Neural progenitor cell (in vitro differentiated cells): ENCODE measurements at regions not wholly inside any gene's neighbourhood (a gene's known extent, or its start where the extent isn't known, plus 50 kb on each side); places are given as distances from the start of the nearest gene placed in this dataset.

Experiments used
- DNase-seq: peaks from one replicate; pipeline ENCODE4 v3.0.0-alpha.2; 2016; ENCODE audit warnings: low spot score
- H2AFZ ChIP-seq: fragments of 200-600 bp; sonication (generic); replicated peaks from 2 replicates; pipeline ENCODE4 v1.6.1; 2016; ENCODE audit warnings: antibody characterized with exemption
- H3F3A ChIP-seq: fragments of 200-600 bp; sonication (generic); 2 replicates; pipeline ENCODE4 v1.6.1; 2016; ENCODE audit warnings: antibody characterized with exemption, low read depth
- H3K27ac ChIP-seq: fragments of 200-600 bp; sonication (generic); 2 replicates; pipeline ENCODE4 v1.5.1; 2016; ENCODE audit warnings: mild to moderate bottlenecking
- H3K27me3 ChIP-seq: fragments of 200-600 bp; sonication (generic); 2 replicates; pipeline ENCODE4 v1.6.1; 2016; ENCODE audit warnings: mild to moderate bottlenecking, moderate library complexity
- H3K36me3 ChIP-seq: fragments of 200-600 bp; sonication (generic); 2 replicates; pipeline ENCODE4 v1.5.1; 2016
- H3K4me1 ChIP-seq: fragments of 200-600 bp; sonication (generic); 2 replicates; pipeline ENCODE4 v1.6.1; 2016; ENCODE audit warnings: mixed run types
- H3K4me2 ChIP-seq: fragments of 200-600 bp; sonication (generic); 2 replicates; pipeline ENCODE4 v1.6.1; 2016
- H3K4me3 ChIP-seq: fragments of 200-600 bp; sonication (generic); 2 replicates; pipeline ENCODE4 v1.5.1; 2016
- H3K79me2 ChIP-seq: fragments of 200-600 bp; sonication (generic); 2 replicates; pipeline ENCODE4 v1.6.1; 2016; ENCODE audit warnings: low read depth
- H3K9ac ChIP-seq: fragments of 200-600 bp; sonication (generic); 2 replicates; pipeline ENCODE4 v1.6.1; 2016
- H3K9me3 ChIP-seq: fragments of 200-600 bp; sonication (generic); 2 replicates; pipeline ENCODE4 v1.5.1; 2016; ENCODE audit warnings: low read depth
- H4K20me1 ChIP-seq: fragments of 200-600 bp; sonication (generic); 2 replicates; pipeline ENCODE4 v1.6.1; 2016; ENCODE audit warnings: low read depth
- H3K27ac Mint-ChIP-seq: 3 replicates; pipeline ENCODE4 v1.8.0; 2021; ENCODE audit warnings: mixed read lengths
- H3K27me3 Mint-ChIP-seq: 2 replicates; pipeline ENCODE4 v1.8.0; 2022; ENCODE audit warnings: low read depth, mild to moderate bottlenecking, inconsistent platforms, moderate library complexity, mixed read lengths; ENCODE audit not compliant: insufficient read depth
- H3K36me3 Mint-ChIP-seq: 3 replicates; pipeline ENCODE4 v1.8.0; 2021; ENCODE audit warnings: mixed read lengths
- H3K4me1 Mint-ChIP-seq: 3 replicates; pipeline ENCODE4 v1.8.0; 2021; ENCODE audit warnings: mixed read lengths
- H3K4me3 Mint-ChIP-seq: 3 replicates; pipeline ENCODE4 v1.8.0; 2021; ENCODE audit warnings: mild to moderate bottlenecking, moderate library complexity, mixed read lengths
- H3K9me3 Mint-ChIP-seq: 3 replicates; pipeline ENCODE4 v1.8.0; 2020; ENCODE audit warnings: mixed read lengths
- EZH2 ChIP-seq: fragments of 200-600 bp; sonication (generic); IDR thresholded peaks from 2 replicates; pipeline ENCODE4 v1.6.1; 2017; ENCODE audit warnings: antibody characterized with exemption, mild to moderate bottlenecking, moderate library complexity
- EZH2phosphoT487 ChIP-seq: fragments of 200-600 bp; sonication (generic); IDR thresholded peaks from 2 replicates; pipeline ENCODE4 v1.6.1; 2017; ENCODE audit warnings: antibody characterized with exemption
- TF ChIP-seq, protein P1 (sequence below): fragments of 200-600 bp; sonication (generic); IDR thresholded peaks from 2 replicates; pipeline ENCODE4 v1.5.1; 2017; ENCODE audit warnings: antibody characterized with exemption, mild to moderate bottlenecking

GRCh38 chr18:57953883-57954282 is 90.1 kb upstream of the NEDD4L start:
- Mint-ChIP-seq H3K36me3 (no peaks in the 10 kb centered on the region), H3K27ac (no peak overlapping the region), H3K4me3 (no peak overlapping the region), H3K9me3 (no peaks in the 10 kb centered on the region), H3K4me1 (no peaks in the 10 kb centered on the region), H3K27me3 (peaks cover 4% of the 10 kb centered on the region)
- Histone ChIP-seq H3F3A (no peaks in the 10 kb centered on the region), H3K4me1 (no peaks in the 10 kb centered on the region), H3K9ac (no peak overlapping the region), H3K36me3 (no peaks in the 10 kb centered on the region), H3K27ac (no peak overlapping the region), H3K4me3 (no peak overlapping the region), H3K4me2 (no peak overlapping the region), H3K79me2 (no peaks in the 10 kb centered on the region), H4K20me1 (no peaks in the 10 kb centered on the region), H3K9me3 (no peaks in the 10 kb centered on the region), H2AFZ (no peak overlapping the region), H3K27me3 (no peaks in the 10 kb centered on the region)
- no peak for DNase-seq
- TF ChIP-seq EZH2 (no peak), EZH2phosphoT487 (no peak)
- TF ChIP-seq, protein P1, sequence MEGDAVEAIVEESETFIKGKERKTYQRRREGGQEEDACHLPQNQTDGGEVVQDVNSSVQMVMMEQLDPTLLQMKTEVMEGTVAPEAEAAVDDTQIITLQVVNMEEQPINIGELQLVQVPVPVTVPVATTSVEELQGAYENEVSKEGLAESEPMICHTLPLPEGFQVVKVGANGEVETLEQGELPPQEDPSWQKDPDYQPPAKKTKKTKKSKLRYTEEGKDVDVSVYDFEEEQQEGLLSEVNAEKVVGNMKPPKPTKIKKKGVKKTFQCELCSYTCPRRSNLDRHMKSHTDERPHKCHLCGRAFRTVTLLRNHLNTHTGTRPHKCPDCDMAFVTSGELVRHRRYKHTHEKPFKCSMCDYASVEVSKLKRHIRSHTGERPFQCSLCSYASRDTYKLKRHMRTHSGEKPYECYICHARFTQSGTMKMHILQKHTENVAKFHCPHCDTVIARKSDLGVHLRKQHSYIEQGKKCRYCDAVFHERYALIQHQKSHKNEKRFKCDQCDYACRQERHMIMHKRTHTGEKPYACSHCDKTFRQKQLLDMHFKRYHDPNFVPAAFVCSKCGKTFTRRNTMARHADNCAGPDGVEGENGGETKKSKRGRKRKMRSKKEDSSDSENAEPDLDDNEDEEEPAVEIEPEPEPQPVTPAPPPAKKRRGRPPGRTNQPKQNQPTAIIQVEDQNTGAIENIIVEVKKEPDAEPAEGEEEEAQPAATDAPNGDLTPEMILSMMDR: no peak

- Histone ChIP-seq H3K27ac (no peak overlapping the region), H3F3A (no peaks in the 10 kb centered on the region), H3K4me1 (no peaks in the 10 kb centered on the region), H3K9ac (no peak overlapping the region), H3K27me3 (no peaks in the 10 kb centered on the region), H3K4me3 (no peak overlapping the region), H3K4me2 (no peak overlapping the region), H4K20me1 (no peaks in the 10 kb centered on the region), H3K36me3 (no peaks in the 10 kb centered on the region), H3K79me2 (no peaks in the 10 kb centered on the region), H2AFZ (no peak overlapping the region), H3K9me3 (no peaks in the 10 kb centered on the region)
- no peaks in the 10 kb centered on the region for H3K36me3 Mint-ChIP-seq
- no peaks in the 10 kb centered on the region for H3K4me1 Mint-ChIP-seq
- no peak overlapping the region for H3K27ac Mint-ChIP-seq
- TF ChIP-seq EZH2phosphoT487: no peak
- TF ChIP-seq, protein P1: no peak
- no peak for DNase-seq
- H3K27me3 Mint-ChIP-seq: peaks cover 4% of the 10 kb centered on the region
- H3K4me3 Mint-ChIP-seq: no peak overlapping the region
- no peaks in the 10 kb centered on the region for H3K9me3 Mint-ChIP-seq
Observed at GRCh38 chr18:57951999-57952774, 91.8 kb upstream of the NEDD4L start.

GRCh38 chr18:57951117-57951796 is 92.8 kb upstream of the NEDD4L start:
- no peaks in the 10 kb centered on the region for H3K36me3 Mint-ChIP-seq

More at GRCh38 chr18:57951117-57951796, 92.8 kb upstream of the NEDD4L start:
- no peak overlapping the region for H3K4me3 ChIP-seq
- no peaks in the 10 kb centered on the region for H3K27me3 ChIP-seq
- Mint-ChIP-seq H3K4me3 (no peak overlapping the region), H3K27ac (no peak overlapping the region), H3K9me3 (no peaks in the 10 kb centered on the region), H3K4me1 (no peaks in the 10 kb centered on the region), H3K27me3 (peaks cover 2% of the 10 kb centered on the region)
- H3K4me1 ChIP-seq: no peaks in the 10 kb centered on the region
- no peak overlapping the region for H3K4me2 ChIP-seq
- H3K36me3 ChIP-seq: no peaks in the 10 kb centered on the region
- no peaks in the 10 kb centered on the region for H4K20me1 ChIP-seq
- H2AFZ ChIP-seq: no peak overlapping the region
- H3K27ac ChIP-seq: no peak overlapping the region
- no peak overlapping the region for H3K9ac ChIP-seq
- no peaks in the 10 kb centered on the region for H3K9me3 ChIP-seq
- TF ChIP-seq, protein P1: no peak
- TF ChIP-seq EZH2phosphoT487 (no peak), EZH2 (no peak)
- H3K79me2 ChIP-seq: no peaks in the 10 kb centered on the region
- DNase-seq: no peak
- no peaks in the 10 kb centered on the region for H3F3A ChIP-seq
